22Rv1 (cell line): ENCODE measurements at regions not wholly inside any gene's neighbourhood (a gene's known extent, or its start where the extent isn't known, plus 50 kb on each side); places are given as distances from the start of the nearest gene placed in this dataset.
A peak's percentile ranks its signal among the peaks of the same experiment; 100 is the strongest.

ENCODE experiments used
- H3K27ac ChIP-seq: fragments of 450-650 bp; 2 replicates; pipeline ENCODE4 v1.5.1; 2017
- ZFX ChIP-seq: fragments of 450-650 bp; IDR thresholded peaks from 2 replicates; pipeline ENCODE4 v1.6.1; 2017; ENCODE audit warnings: antibody characterized with exemption, borderline replicate concordance
- TF ChIP-seq, protein P1 (sequence below): fragments of 450-650 bp; IDR thresholded peaks from 2 replicates; pipeline ENCODE4 v1.5.1; 2017; ENCODE audit warnings: mild to moderate bottlenecking

DNA sequence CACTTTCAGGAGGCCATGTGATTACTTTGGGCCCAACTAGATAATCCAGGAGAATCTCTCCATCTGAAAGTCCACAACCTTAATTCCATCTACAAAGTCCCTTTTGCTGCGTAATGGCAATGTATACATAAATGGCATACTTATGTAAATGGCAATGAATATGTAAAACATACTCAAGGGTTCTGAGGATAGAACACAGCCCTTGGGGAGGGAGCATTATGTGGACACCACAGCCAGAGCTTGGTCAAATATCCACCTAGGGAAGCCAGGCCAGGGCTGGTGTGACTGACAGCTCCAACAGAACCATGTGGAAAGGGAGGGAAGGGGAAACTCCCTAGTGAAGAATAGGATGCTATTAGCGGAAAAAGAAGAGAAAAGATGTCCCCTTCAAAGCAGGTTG, 496.2 kb downstream of the COG6 start:
- no peak overlapping the region for H3K27ac ChIP-seq
- TF ChIP-seq ZFX: no peak
- TF ChIP-seq, protein P1, sequence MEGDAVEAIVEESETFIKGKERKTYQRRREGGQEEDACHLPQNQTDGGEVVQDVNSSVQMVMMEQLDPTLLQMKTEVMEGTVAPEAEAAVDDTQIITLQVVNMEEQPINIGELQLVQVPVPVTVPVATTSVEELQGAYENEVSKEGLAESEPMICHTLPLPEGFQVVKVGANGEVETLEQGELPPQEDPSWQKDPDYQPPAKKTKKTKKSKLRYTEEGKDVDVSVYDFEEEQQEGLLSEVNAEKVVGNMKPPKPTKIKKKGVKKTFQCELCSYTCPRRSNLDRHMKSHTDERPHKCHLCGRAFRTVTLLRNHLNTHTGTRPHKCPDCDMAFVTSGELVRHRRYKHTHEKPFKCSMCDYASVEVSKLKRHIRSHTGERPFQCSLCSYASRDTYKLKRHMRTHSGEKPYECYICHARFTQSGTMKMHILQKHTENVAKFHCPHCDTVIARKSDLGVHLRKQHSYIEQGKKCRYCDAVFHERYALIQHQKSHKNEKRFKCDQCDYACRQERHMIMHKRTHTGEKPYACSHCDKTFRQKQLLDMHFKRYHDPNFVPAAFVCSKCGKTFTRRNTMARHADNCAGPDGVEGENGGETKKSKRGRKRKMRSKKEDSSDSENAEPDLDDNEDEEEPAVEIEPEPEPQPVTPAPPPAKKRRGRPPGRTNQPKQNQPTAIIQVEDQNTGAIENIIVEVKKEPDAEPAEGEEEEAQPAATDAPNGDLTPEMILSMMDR: no peak

DNA sequence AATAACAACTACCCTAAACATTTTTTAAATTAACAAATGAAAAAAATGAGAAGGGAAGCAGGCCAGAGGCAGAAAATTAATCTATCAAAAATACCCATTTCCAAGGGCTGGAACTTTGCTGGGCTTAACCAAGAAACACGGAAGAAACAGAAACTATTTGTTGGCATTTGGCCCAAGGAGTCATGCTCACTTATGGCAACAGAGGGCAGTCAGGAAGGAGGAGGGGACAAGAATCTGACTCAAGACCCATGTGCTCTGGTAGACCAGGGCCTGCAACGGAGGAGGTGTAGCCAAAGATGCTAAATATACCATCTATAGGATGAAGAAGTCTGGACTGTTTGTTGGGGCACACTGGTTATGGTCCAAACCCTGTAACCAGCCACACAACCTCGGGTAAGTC, 496.7 kb downstream of the COG6 start:
- no peak for TF ChIP-seq ZFX
- TF ChIP-seq, protein P1: 0 out of 2 replicates have a peak, but pooled peaks have one; percentile 7
- no peak overlapping the region for H3K27ac ChIP-seq

DNA sequence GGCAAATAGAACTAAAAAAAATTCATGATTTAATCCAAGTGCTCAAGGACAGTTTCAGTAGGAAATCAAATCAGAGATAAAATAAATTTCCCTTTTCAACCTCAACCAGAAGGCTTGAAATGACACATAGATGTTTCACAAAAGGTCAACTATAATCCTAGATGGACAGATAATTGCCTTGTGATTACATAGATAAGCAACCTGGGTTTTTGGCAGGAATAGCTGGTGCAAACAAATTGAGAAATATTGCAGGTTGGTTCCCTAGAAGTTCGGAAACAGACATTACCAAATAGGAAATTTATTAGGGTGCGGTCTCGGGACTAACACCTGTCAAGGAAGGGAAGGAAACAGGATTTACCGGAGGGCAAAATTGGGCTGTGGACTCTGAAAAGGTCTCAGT, 497.5 kb downstream of the COG6 start:
- TF ChIP-seq, protein P1: no peak
- no peak for TF ChIP-seq ZFX
- no peak overlapping the region for H3K27ac ChIP-seq

DNA sequence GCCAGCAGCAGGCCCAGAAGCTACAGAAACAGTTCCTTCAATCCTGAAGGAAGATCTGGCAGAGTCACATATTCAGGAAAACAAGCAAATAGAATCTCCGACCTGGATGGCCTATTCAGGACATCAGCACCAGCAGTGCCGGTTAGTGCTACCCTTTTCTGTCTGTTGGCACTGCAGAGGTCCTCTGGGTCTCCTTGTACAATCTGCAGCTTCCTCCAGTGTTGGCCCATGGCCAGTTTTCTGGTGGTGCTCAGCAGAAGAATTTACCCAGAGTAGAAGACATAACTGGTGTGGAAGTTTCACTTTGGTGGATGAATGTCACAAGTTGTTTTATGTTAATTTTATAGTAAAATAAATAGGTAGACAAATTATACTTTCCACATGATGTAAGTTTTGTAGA, 498.1 kb downstream of the COG6 start:
- H3K27ac ChIP-seq: no peak overlapping the region
- TF ChIP-seq, protein P1: no peak
- TF ChIP-seq ZFX: no peak

DNA sequence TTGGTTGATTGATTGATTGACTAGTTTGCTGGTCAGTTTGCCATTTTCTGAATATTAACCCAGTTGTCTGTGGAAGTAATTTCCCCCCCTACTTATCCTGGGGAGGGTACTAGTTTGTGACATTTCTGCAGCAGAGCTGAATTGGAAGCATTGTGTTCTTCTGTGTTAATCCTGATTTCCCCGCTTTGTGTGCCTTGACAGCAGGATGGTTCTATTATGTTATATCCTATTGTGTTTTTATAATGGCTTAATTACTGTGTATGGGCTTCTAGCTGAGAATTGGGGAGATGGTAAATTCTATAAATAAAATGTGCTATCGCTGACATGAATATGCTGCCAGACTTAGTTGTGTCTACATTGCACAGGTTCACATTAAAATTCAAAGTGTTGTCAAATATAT, 499.7 kb downstream of the COG6 start:
- H3K27ac ChIP-seq: no peak overlapping the region
- TF ChIP-seq ZFX: no peak
- TF ChIP-seq, protein P1: no peak

DNA sequence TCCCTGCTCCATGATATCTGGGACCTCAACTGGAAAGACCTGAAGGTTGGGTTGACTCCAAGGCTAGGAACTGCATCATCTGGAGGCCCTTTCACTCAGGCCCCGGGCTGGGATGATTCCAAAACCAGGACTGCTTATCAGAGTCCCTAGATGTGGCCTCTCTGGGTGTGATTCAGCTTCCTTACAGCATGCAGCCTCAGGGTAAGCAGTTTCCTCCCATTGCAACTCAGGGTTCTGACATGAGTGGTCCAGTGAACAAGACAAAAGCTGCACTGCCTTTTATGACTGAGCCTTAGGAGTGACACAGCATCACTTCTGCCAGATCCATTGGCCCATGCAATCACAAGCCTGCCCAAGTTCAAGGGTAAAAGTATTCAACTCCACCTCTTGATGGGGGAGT, 502.8 kb downstream of the COG6 start:
- TF ChIP-seq ZFX: no peak
- TF ChIP-seq, protein P1: no peak
- H3K27ac ChIP-seq: no peak overlapping the region

DNA sequence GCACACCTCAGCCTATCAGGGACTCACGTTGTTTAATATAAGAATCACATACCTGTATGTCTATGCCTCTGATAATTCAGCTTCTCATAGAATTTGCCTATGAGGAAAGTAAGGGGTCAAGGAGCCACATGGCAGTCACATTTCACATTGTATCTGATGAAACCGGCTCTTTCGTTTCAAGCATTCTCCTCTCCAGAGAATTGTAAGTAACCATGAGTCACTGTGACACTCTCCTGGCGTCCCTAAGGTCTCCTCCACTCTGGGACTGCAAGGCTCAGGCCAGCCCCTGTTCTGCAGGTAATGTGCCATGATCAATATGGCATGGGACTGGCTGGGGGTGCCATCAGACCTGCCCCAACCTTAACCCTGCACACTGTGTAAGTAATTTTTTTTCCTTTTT, 503.3 kb downstream of the COG6 start:
- no peak overlapping the region for H3K27ac ChIP-seq
- TF ChIP-seq, protein P1: no peak
- TF ChIP-seq ZFX: no peak
